Ascending aorta (tissue), 2 donors: ENCODE measurements at regions not wholly inside any gene's neighbourhood (a gene's known extent, or its start where the extent isn't known, plus 50 kb on each side); places are given as distances from the start of the nearest gene placed in this dataset.
"Not testable (repeated sequence)": the region's sequence is repeated elsewhere in the genome, so short reads cannot be mapped to it uniquely, and the experiment has no call there.

Source experiments
- DNase-seq, 2 donors: peaks; one replicate each; pipeline ENCODE4 v3.0.0-alpha.2; 2019; ENCODE audit warnings: low spot score in 2 of 2
- H3K27ac ChIP-seq, 2 donors: fragments of 200-600 bp; sonication (generic); one replicate each; pipeline ENCODE4 v1.5.1; 2016 to 2017; ENCODE audit warnings: mild to moderate bottlenecking in 1 of 2
- H3K27me3 ChIP-seq: fragments of 200-600 bp; sonication (generic); one replicate; pipeline ENCODE4 v1.5.1; 2017
- H3K36me3 ChIP-seq, 2 donors: fragments of 200-600 bp; sonication (generic); one replicate each; pipeline ENCODE4 v1.5.1; 2016
- H3K4me1 ChIP-seq, 2 donors: fragments of 200-600 bp; sonication (generic); one replicate each; pipeline ENCODE4 v1.5.1; 2016 to 2017; ENCODE audit warnings: mild to moderate bottlenecking in 1 of 2
- H3K4me3 ChIP-seq, 2 donors: fragments of 200-600 bp; sonication (generic); one replicate each; pipeline ENCODE4 v1.5.1; 2016 to 2017; ENCODE audit warnings: mild to moderate bottlenecking in 1 of 2
- H3K9me3 ChIP-seq, 2 donors: fragments of 200-600 bp; sonication (generic); one replicate each; pipeline ENCODE4 v1.5.1; 2016
- intact Hi-C: fragments of 100-400 bp; cut with DNase I; formaldehyde crosslinking; loops from one replicate; pipeline ENCODE4 v1.15.1; 2023
- TF ChIP-seq, protein P1 (sequence below), 3 experiments: fragments of 200-600 bp in 2 of 3; fragments of 450-650 bp in 1 of 3; sonication (generic) in 2 of 3; IDR thresholded peaks; one replicate each; pipeline ENCODE4 v1.5.1; 2016 to 2019; ENCODE audit warnings: antibody characterized with exemption in 3 of 3, mild to moderate bottlenecking in 1 of 3, moderate library complexity in 1 of 3

DNA sequence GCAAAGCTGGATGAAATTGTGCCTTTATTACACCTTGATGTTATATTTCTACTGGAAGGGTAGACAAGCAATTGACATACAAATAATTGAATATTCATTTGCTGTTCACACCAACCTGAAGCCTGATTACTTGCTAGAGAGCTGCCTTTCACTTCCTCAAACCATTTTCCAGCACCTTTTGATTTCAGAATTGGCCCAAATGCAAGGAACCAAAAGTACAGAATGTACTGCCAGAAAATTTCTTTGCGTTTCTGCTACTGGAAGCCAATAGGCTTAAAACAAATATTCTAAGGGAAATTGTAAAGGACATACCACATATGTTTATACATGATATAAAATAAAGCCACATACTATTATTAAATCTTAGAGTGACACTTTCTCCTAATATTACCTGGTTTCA, 94.5 kb downstream of the RFPL4B start:
- no peak for DNase-seq
- H3K4me3 ChIP-seq, result no peak overlapping the region
- no peaks in the 10 kb centered on the region for H3K27me3 ChIP-seq
- intact Hi-C loops, result no loop called here
- H3K27ac ChIP-seq, result no peak overlapping the region
- no peaks in the 10 kb centered on the region for H3K9me3 ChIP-seq
- TF ChIP-seq, protein P1, sequence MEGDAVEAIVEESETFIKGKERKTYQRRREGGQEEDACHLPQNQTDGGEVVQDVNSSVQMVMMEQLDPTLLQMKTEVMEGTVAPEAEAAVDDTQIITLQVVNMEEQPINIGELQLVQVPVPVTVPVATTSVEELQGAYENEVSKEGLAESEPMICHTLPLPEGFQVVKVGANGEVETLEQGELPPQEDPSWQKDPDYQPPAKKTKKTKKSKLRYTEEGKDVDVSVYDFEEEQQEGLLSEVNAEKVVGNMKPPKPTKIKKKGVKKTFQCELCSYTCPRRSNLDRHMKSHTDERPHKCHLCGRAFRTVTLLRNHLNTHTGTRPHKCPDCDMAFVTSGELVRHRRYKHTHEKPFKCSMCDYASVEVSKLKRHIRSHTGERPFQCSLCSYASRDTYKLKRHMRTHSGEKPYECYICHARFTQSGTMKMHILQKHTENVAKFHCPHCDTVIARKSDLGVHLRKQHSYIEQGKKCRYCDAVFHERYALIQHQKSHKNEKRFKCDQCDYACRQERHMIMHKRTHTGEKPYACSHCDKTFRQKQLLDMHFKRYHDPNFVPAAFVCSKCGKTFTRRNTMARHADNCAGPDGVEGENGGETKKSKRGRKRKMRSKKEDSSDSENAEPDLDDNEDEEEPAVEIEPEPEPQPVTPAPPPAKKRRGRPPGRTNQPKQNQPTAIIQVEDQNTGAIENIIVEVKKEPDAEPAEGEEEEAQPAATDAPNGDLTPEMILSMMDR (IDR thresholded peaks at IDR 0.05), result no peak
- no peaks in the 10 kb centered on the region for H3K36me3 ChIP-seq
- H3K4me1 ChIP-seq, result no peaks in the 10 kb centered on the region

DNA sequence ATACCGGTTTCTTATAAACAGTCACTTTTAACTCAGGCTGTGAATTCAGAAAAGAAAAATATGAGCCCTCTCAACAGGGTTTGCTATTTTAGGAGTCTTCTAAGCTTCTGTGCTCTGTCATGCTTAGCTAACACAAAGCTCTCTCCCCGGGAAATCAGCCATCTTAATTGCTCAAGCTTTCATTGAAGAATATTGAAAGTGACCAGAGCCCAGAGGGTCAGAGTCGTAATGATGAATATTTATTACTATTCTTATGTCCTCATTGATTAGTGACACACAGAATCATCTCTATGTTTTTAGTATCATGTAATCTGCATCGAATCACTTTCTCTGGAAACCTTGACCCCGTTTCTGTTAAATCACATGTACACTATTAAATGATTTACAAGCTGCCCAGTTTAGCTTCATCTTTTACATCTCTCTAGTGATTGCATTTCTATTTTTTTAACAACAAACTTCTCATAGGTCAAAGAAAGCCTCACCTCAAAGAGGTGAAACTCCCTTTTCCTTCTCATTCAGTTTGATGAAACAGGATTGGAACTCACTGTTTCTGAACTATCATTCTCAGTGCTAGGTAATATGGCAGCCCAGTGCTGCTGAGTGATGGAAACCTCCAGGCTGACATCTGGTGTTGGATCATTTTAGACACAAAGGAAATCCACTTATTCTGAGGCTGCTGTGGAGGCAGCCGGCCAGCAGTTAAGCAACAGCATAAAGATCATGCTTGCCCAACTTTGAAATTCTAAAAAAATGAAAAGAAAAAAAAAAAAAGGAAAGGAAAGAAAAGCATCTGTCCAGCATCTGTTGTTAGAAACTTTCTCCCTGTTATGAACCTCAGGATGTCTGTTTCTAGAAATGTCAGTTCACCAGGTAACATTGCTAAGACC, 96.3 kb downstream of the RFPL4B start:
- Histone ChIP-seq H3K36me3 (no peaks in the 10 kb centered on the region), H3K9me3 (no peaks in the 10 kb centered on the region), H3K4me3 (no peak overlapping the region), H3K27me3 (no peaks in the 10 kb centered on the region), H3K4me1 (no peaks in the 10 kb centered on the region), H3K27ac (no peak overlapping the region)
- DNase-seq, result peak in 1 of 2 donors; percentile 63
- intact Hi-C loops, result no loop called here
- TF ChIP-seq, protein P1 (IDR thresholded peaks at IDR 0.05), result no peak

DNA sequence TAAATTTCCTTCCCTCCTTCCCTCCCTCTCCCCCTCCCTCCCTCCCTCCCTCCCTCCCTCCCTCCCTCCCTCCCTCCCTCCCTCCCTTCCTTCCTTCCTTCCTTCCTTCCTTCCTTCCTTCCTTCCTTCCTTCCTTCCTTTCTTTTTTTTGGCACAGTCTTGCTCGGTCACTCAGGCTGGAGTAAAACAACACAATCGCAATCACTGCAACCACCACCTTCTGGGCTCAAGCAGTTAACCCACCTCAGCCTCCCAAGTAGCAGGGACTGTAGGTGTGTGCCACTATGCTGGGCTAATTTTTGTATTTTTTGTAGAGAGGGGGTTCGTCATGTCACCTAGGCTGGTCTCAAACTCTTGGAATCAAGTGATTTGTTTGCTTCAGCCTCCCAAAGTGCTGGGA, 101.7 kb downstream of the RFPL4B start:
- H3K4me3 ChIP-seq, intact Hi-C loops, H3K36me3 ChIP-seq, H3K9me3 ChIP-seq, H3K27me3 ChIP-seq, H3K4me1 ChIP-seq, DNase-seq, H3K27ac ChIP-seq: not testable (repeated sequence)

DNA sequence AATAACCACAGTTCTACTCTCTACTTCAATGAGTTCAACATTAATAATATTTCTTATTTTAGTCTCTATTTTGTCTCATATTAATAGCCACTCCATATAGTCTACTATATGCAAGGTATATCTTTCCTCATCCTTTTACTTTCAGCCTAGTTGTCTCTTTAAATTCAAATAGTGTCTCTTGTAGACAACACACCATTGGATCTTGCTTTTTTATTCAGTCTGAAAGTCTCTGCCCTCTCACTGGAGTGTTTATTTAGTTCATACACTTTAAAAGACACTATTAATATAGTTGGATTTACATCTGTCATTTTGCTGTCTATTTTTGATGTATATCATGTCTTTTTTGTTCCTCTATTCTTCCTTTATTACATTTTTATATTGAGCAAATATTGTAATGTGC, 103.5 kb downstream of the RFPL4B start:
- Histone ChIP-seq H3K4me1 (no peaks in the 10 kb centered on the region), H3K4me3 (no peak overlapping the region), H3K36me3 (no peaks in the 10 kb centered on the region), H3K27me3 (no peaks in the 10 kb centered on the region), H3K27ac (no peak overlapping the region), H3K9me3 (no peaks in the 10 kb centered on the region)
- TF ChIP-seq, protein P1 (IDR thresholded peaks at IDR 0.05), result no peak
- DNase-seq, result no peak
- intact Hi-C loops, result no loop called here

DNA sequence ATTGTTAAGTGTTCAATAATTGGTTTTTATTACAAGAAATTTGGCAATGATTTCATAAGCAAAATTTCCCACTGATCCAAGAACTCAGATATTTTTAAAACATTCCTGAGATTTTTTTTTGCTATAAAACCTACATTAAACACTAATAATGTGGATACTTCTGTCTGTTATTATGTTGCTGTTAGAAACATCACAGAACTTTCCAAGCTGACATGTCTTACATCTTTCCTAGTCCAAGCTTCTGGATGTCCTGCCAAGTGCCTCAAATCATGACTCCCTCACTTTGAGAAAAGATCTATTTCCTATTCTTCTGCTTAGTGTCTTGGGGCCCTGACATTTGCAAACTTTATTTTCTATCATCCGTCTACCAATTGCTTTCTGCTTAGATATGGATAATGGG, 110.8 kb downstream of the RFPL4B start:
- H3K36me3 ChIP-seq, result no peaks in the 10 kb centered on the region
- no peaks in the 10 kb centered on the region for H3K27me3 ChIP-seq
- no peaks in the 10 kb centered on the region for H3K4me1 ChIP-seq
- intact Hi-C loops, result no loop called here
- DNase-seq, result no peak
- H3K27ac ChIP-seq, result no peak overlapping the region
- H3K9me3 ChIP-seq, result no peaks in the 10 kb centered on the region
- no peak overlapping the region for H3K4me3 ChIP-seq
- TF ChIP-seq, protein P1 (IDR thresholded peaks at IDR 0.05), result no peak

DNA sequence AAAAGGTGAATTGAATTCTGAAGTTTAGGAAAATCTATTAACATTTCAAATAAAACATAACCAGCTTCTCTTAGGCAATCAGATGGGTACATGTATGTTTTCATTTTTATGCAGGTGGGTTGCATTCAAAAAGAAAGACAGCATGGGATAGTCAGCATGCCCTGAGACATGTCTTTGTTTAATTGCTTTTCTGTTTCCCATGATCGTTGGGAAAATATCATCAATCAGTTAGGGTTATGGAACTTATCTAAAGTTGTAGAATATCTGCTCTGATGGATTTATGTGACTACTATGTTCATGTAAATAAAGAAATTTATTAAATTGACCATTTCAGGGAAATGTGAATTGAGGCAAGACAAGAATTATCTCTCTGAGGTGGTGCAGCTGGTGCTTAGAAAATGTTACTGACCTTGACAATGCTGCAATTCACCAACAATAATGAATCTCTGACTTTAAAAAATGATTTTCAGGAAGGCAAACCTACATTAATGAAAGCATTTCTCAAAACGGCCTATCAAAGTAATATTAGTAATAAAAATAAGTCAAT, 112.7 kb downstream of the RFPL4B start:
- no peak overlapping the region for H3K27ac ChIP-seq
- DNase-seq, result no peak
- no peaks in the 10 kb centered on the region for H3K27me3 ChIP-seq
- no peaks in the 10 kb centered on the region for H3K36me3 ChIP-seq
- H3K4me3 ChIP-seq, result no peak overlapping the region
- no peaks in the 10 kb centered on the region for H3K9me3 ChIP-seq
- intact Hi-C loops, result no loop called here
- TF ChIP-seq, protein P1 (IDR thresholded peaks at IDR 0.05), result no peak
- H3K4me1 ChIP-seq, result no peaks in the 10 kb centered on the region
